ENCODE measurements at regions not wholly inside any gene's neighbourhood (a gene's known extent, or its start where the extent isn't known, plus 50 kb on each side); places are given as distances from the start of the nearest gene placed in this dataset.

DNA sequence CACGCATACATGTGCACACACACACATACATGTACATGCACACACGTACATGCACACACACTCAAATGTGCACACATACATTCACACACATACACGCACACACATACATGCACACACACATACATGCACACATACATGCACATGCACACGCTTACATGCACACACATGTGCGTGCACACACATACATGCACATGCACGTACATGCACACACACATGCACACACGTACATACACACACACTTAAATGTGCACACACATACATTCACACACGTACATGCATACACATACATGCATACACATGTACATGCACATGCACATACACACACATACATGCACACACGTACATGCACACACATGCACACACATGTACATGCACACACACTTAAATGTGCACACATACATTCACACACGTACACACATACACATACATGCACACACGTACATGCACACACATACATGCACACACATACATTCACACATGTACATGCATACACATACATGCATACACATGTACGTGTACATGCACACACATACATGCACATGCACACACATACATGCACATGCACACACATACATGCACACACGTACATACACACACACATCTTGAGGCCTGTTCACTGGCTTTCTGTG, 283.7 kb upstream of the ID2 start:
- H4K20me1 ChIP-seq (ENCODE audit: low read depth), result no peaks in the 10 kb centered on the region
- H2AFZ ChIP-seq (replicated peaks), result no peak overlapping the region
- no peak overlapping the region for H3K9ac ChIP-seq
- H3K27me3 ChIP-seq, result no peaks in the 10 kb centered on the region
- H3K36me3 ChIP-seq, result no peaks in the 10 kb centered on the region
- H3K79me2 ChIP-seq (ENCODE audit: low read depth), result no peaks in the 10 kb centered on the region
- no peaks in the 10 kb centered on the region for H3K9me3 ChIP-seq (ENCODE audit: low read depth)
- H3K36me3 Mint-ChIP-seq, result no peaks in the 10 kb centered on the region
- no peaks in the 10 kb centered on the region for H3K4me1 ChIP-seq
- no peak overlapping the region for H3K27ac ChIP-seq
- no peak for DNase-seq (ENCODE audit: low spot score)
- H3K4me2 ChIP-seq, result no peak overlapping the region
- TF ChIP-seq EZH2 (IDR thresholded peaks at IDR 0.05), result no peak
- no peaks in the 10 kb centered on the region for H3K4me1 Mint-ChIP-seq
- no peak overlapping the region for H3K4me3 Mint-ChIP-seq
- H3K9me3 Mint-ChIP-seq, result peaks cover 2% of the 10 kb centered on the region
- H3K27me3 Mint-ChIP-seq (ENCODE audit: insufficient read depth, low read depth), result peaks cover 9% of the 10 kb centered on the region
- peaks cover 14% of the 10 kb centered on the region for H3F3A ChIP-seq (ENCODE audit: low read depth)
- no peak overlapping the region for H3K4me3 ChIP-seq
- no peak overlapping the region for H3K27ac Mint-ChIP-seq

GRCh38 chr2:8399731-8400130, 282.1 kb upstream of the ID2 start:
- H3K4me1 ChIP-seq, result no peaks in the 10 kb centered on the region
- Mint-ChIP-seq H3K9me3 (peaks cover 5% of the 10 kb centered on the region), H3K36me3 (no peaks in the 10 kb centered on the region), H3K4me1 (peaks cover 4% of the 10 kb centered on the region), H3K27me3 (ENCODE audit: insufficient read depth, low read depth) (peaks cover 8% of the 10 kb centered on the region), H3K4me3 (no peak overlapping the region), H3K27ac (no peak overlapping the region)
- H3K27me3 ChIP-seq, result no peaks in the 10 kb centered on the region
- no peak overlapping the region for H2AFZ ChIP-seq (replicated peaks)
- DNase-seq (ENCODE audit: low spot score), result no peak
- H3K27ac ChIP-seq, result no peak overlapping the region
- H3K4me2 ChIP-seq, result no peak overlapping the region
- H4K20me1 ChIP-seq (ENCODE audit: low read depth), result no peaks in the 10 kb centered on the region
- H3K4me3 ChIP-seq, result no peak overlapping the region
- TF ChIP-seq EZH2 (IDR thresholded peaks at IDR 0.05), result no peak
- TF ChIP-seq EZH2phosphoT487 (IDR thresholded peaks at IDR 0.05), result no peak
- TF ChIP-seq, protein P1, sequence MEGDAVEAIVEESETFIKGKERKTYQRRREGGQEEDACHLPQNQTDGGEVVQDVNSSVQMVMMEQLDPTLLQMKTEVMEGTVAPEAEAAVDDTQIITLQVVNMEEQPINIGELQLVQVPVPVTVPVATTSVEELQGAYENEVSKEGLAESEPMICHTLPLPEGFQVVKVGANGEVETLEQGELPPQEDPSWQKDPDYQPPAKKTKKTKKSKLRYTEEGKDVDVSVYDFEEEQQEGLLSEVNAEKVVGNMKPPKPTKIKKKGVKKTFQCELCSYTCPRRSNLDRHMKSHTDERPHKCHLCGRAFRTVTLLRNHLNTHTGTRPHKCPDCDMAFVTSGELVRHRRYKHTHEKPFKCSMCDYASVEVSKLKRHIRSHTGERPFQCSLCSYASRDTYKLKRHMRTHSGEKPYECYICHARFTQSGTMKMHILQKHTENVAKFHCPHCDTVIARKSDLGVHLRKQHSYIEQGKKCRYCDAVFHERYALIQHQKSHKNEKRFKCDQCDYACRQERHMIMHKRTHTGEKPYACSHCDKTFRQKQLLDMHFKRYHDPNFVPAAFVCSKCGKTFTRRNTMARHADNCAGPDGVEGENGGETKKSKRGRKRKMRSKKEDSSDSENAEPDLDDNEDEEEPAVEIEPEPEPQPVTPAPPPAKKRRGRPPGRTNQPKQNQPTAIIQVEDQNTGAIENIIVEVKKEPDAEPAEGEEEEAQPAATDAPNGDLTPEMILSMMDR (IDR thresholded peaks at IDR 0.05), result no peak
- no peaks in the 10 kb centered on the region for H3K9me3 ChIP-seq (ENCODE audit: low read depth)
- H3K9ac ChIP-seq, result no peak overlapping the region
- H3F3A ChIP-seq (ENCODE audit: low read depth), result peaks cover 14% of the 10 kb centered on the region
- H3K36me3 ChIP-seq, result no peaks in the 10 kb centered on the region
- H3K79me2 ChIP-seq (ENCODE audit: low read depth), result no peaks in the 10 kb centered on the region

- H3K4me1 Mint-ChIP-seq, result peaks cover 4% of the 10 kb centered on the region
- Histone ChIP-seq H3K9me3 (ENCODE audit: low read depth) (no peaks in the 10 kb centered on the region), H3K79me2 (ENCODE audit: low read depth) (no peaks in the 10 kb centered on the region), H3K27me3 (no peaks in the 10 kb centered on the region), H3K4me1 (no peaks in the 10 kb centered on the region), H3F3A (ENCODE audit: low read depth) (peaks cover 14% of the 10 kb centered on the region), H3K27ac (no peak overlapping the region), H3K9ac (no peak overlapping the region), H3K36me3 (no peaks in the 10 kb centered on the region), H3K4me3 (no peak overlapping the region), H4K20me1 (ENCODE audit: low read depth) (no peaks in the 10 kb centered on the region), H3K4me2 (no peak overlapping the region), H2AFZ (replicated peaks) (no peak overlapping the region)
- H3K4me3 Mint-ChIP-seq, result no peak overlapping the region
- H3K9me3 Mint-ChIP-seq, result peaks cover 5% of the 10 kb centered on the region
- H3K27ac Mint-ChIP-seq, result no peak overlapping the region
- peaks cover 8% of the 10 kb centered on the region for H3K27me3 Mint-ChIP-seq (ENCODE audit: insufficient read depth, low read depth)
- H3K36me3 Mint-ChIP-seq, result no peaks in the 10 kb centered on the region
- TF ChIP-seq EZH2phosphoT487 (IDR thresholded peaks at IDR 0.05) (no peak), EZH2 (IDR thresholded peaks at IDR 0.05) (no peak)
- TF ChIP-seq, protein P1 (IDR thresholded peaks at IDR 0.05), result no peak
- DNase-seq (ENCODE audit: low spot score), result no peak
Observed at GRCh38 chr2:8400196-8400595, 281.7 kb upstream of the ID2 start.

GRCh38 chr2:8402222-8402621, 279.6 kb upstream of the ID2 start:
- no peaks in the 10 kb centered on the region for H3K36me3 ChIP-seq
- TF ChIP-seq, protein P1 (IDR thresholded peaks at IDR 0.05), result no peak
- TF ChIP-seq EZH2phosphoT487 (IDR thresholded peaks at IDR 0.05) (no peak), EZH2 (IDR thresholded peaks at IDR 0.05) (no peak)
- peaks cover 5% of the 10 kb centered on the region for H3K9me3 Mint-ChIP-seq
- H3F3A ChIP-seq (ENCODE audit: low read depth), result peaks cover 14% of the 10 kb centered on the region
- H3K4me3 ChIP-seq, result no peak overlapping the region
- peaks cover 4% of the 10 kb centered on the region for H3K4me1 Mint-ChIP-seq
- H3K4me3 Mint-ChIP-seq, result no peak overlapping the region
- no peak overlapping the region for H3K9ac ChIP-seq
- peaks cover 12% of the 10 kb centered on the region for H3K27me3 Mint-ChIP-seq (ENCODE audit: insufficient read depth, low read depth)
- no peak for DNase-seq (ENCODE audit: low spot score)
- H3K9me3 ChIP-seq (ENCODE audit: low read depth), result no peaks in the 10 kb centered on the region
- no peak overlapping the region for H3K27ac ChIP-seq
- no peak overlapping the region for H3K4me2 ChIP-seq
- no peak overlapping the region for H2AFZ ChIP-seq (replicated peaks)
- no peak overlapping the region for H3K27ac Mint-ChIP-seq
- H3K27me3 ChIP-seq, result no peaks in the 10 kb centered on the region
- no peaks in the 10 kb centered on the region for H3K36me3 Mint-ChIP-seq
- H3K4me1 ChIP-seq, result no peaks in the 10 kb centered on the region
- H3K79me2 ChIP-seq (ENCODE audit: low read depth), result no peaks in the 10 kb centered on the region
- H4K20me1 ChIP-seq (ENCODE audit: low read depth), result no peaks in the 10 kb centered on the region
